AG04450 (cell line): ENCODE measurements at regions not wholly inside any gene's neighbourhood (a gene's known extent, or its start where the extent isn't known, plus 50 kb on each side); places are given as distances from the start of the nearest gene placed in this dataset.

Source experiments
- CTCF ChIA-PET: fragments of 300-600, 350-600 bp; formaldehyde crosslinking; extraction: SDS; loops from one replicate; lab custom pipeline; 2022; ENCODE audit warnings: antibody characterized with exemption, inconsistent platforms; lab: Charles Lee
- POLR2A ChIA-PET: fragments of 350-600 bp; formaldehyde crosslinking; extraction: SDS; loops from one replicate; lab custom pipeline; 2021; ENCODE audit warnings: antibody characterized with exemption, inconsistent platforms; lab: Yijun Ruan, JAX
- DNase-seq: peaks from one replicate; pipeline ENCODE4 v3.0.0-alpha.2; 2011; ENCODE audit warnings: low read depth, low spot score
- H3K27ac ChIP-seq: one replicate; pipeline ENCODE4 v1.5.1; 2012; ENCODE audit warnings: low read depth, low read length, control low read depth
- H3K27me3 ChIP-seq: one replicate; pipeline ENCODE4 v1.6.0; 2012; ENCODE audit warnings: low read length; ENCODE audit not compliant: control insufficient read depth, insufficient read depth
- H3K4me3 ChIP-seq: 2 replicates; pipeline ENCODE4 v1.5.1; 2011; ENCODE audit warnings: mild to moderate bottlenecking, low read depth, low read length, control low read depth
- H3K9me3 ChIP-seq: 2 replicates; pipeline ENCODE4 v1.5.1; 2012; ENCODE audit warnings: low read length; ENCODE audit not compliant: control insufficient read depth, insufficient read depth
- TF ChIP-seq, protein P1 (sequence below): IDR thresholded peaks from 2 replicates; pipeline ENCODE4 v1.5.1; 2011; ENCODE audit warnings: low read depth, low read length, control low read depth, inconsistent platforms

DNA sequence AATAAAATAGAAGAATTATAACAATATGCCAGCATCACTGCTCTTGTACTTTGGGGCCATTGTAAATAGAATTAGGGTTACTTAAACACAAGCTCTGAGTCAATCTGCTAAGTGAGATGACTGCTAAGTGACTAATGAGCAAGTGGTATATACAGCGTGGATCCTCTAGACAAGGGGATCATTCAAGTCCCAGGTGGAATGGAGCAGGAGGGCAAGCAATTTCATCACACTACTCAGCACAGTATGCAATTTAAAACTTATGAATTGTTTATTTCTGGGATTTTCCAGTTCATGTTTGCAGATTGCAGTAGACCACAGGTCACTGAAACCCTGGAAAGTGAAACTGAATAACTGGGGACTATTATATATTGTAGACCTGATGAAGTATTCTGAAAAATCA lies 235.3 kb downstream of the BTBD3 start:
- Histone ChIP-seq H3K27ac (no peak overlapping the region), H3K4me3 (no peak overlapping the region), H3K27me3 (no peaks in the 10 kb centered on the region), H3K9me3 (no peaks in the 10 kb centered on the region)
- ChIA-PET POLR2A (no interaction called here), CTCF (no interaction called here)
- DNase-seq, result peak; percentile 51
- TF ChIP-seq, protein P1, sequence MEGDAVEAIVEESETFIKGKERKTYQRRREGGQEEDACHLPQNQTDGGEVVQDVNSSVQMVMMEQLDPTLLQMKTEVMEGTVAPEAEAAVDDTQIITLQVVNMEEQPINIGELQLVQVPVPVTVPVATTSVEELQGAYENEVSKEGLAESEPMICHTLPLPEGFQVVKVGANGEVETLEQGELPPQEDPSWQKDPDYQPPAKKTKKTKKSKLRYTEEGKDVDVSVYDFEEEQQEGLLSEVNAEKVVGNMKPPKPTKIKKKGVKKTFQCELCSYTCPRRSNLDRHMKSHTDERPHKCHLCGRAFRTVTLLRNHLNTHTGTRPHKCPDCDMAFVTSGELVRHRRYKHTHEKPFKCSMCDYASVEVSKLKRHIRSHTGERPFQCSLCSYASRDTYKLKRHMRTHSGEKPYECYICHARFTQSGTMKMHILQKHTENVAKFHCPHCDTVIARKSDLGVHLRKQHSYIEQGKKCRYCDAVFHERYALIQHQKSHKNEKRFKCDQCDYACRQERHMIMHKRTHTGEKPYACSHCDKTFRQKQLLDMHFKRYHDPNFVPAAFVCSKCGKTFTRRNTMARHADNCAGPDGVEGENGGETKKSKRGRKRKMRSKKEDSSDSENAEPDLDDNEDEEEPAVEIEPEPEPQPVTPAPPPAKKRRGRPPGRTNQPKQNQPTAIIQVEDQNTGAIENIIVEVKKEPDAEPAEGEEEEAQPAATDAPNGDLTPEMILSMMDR, result no peak

DNA sequence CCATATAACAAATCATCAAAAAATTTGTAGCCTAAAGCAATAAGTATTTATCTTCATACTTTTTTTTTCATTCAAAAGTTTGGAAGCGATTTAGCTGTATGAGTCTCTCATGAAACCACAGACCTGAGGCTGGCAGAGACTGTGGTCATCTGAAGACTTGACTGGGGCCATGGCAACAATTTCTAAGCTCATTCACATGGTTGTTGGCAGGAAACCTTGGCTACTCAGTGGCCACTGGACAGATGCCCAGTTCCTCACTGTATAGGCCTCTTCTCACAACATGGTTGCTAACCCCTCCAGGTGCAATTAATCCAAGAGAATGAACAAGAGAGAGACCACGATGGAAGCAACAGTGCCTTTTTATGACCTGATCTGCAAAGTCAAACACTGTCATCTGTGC lies 235.9 kb downstream of the BTBD3 start:
- TF ChIP-seq, protein P1, result no peak
- Histone ChIP-seq H3K9me3 (no peaks in the 10 kb centered on the region), H3K4me3 (no peak overlapping the region), H3K27me3 (no peaks in the 10 kb centered on the region), H3K27ac (no peak overlapping the region)
- CTCF ChIA-PET, result no interaction called here
- peak; percentile 6 for DNase-seq
- POLR2A ChIA-PET, result no interaction called here

DNA sequence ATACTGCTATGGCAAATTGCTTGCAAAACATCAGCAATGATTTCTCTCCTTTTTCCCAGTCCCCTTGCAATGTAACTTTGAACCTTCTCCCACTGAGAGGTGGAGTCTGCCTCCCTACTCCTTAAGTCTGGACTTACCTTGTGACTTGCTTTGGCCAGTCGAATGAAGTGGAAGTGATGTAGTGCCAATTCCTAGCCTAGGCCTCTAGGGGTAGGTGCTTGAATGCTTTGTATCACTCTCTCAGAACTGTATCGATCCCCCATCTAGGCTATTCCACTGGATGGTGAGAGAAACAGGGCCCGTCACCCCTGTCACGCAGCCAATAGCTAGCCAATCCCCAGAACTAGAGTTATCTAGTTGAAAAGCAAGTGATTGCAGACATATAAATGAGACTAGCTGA lies 238.6 kb downstream of the BTBD3 start:
- no peaks in the 10 kb centered on the region for H3K27me3 ChIP-seq
- CTCF ChIA-PET, result interaction anchor here (1.6 kb wide), 1 partner anchor 12 kb away, joined by 3 read pairs; no protein-coding TSS in a partner anchor
- H3K4me3 ChIP-seq, result no peak overlapping the region
- no peaks in the 10 kb centered on the region; the same call in 1 of the 2 replicates for H3K9me3 ChIP-seq
- POLR2A ChIA-PET, result no interaction called here
- TF ChIP-seq, protein P1, result no peak
- no peak for DNase-seq
- H3K27ac ChIP-seq, result no peak overlapping the region

DNA sequence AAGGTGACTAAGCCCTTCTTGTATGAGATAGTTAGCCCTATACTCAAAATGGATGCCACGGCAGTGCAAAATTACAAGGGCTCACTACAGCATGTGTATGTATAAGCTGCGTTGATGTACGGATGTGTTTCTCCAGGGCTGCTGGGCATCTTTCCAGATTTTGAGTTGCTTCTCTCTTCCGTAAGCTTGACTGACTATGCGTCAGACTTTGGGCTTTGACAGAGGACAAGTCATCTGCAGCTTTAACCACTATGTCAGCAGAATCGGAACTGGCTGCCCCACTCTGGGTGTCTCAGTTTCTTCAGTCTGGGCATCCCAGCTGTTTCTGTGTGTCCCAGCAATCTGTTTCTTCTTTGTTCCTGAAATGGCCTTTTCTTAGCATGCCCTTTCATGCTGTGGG lies 241.6 kb downstream of the BTBD3 start:
- no peak overlapping the region for H3K4me3 ChIP-seq
- H3K9me3 ChIP-seq, result no peaks in the 10 kb centered on the region; the same call in 1 of the 2 replicates
- no peak for DNase-seq
- ChIA-PET CTCF (no interaction called here), POLR2A (no interaction called here)
- no peaks in the 10 kb centered on the region for H3K27me3 ChIP-seq
- TF ChIP-seq, protein P1, result no peak
- no peak overlapping the region for H3K27ac ChIP-seq

DNA sequence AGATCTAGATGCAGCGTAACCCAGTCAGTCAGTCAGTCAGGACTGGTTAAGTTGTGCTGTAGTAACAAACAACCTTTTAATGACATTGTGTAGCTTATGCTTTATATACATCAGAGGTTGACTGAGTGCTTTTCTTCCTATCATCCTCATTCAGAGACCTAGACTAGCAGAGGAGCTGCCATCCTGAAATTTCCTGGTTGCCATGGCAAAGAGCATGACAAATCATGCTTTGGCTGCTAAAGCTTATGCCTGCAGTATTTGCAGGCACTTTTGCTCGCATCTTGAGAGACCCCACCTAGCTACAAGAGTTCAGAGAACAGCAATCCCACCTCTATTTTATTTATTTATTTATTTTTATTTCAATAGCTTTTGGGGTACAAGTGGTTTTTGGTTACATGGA lies 244.0 kb downstream of the BTBD3 start:
- DNase-seq, result no peak
- Histone ChIP-seq H3K4me3 (no peak overlapping the region), H3K9me3 (no peaks in the 10 kb centered on the region; the same call in 1 of the 2 replicates), H3K27me3 (no peaks in the 10 kb centered on the region), H3K27ac (no peak overlapping the region)
- CTCF ChIA-PET, result no interaction called here
- POLR2A ChIA-PET, result no interaction called here
- TF ChIP-seq, protein P1, result no peak
